ENCODE measurements at regions not wholly inside any gene's neighbourhood (a gene's known extent, or its start where the extent isn't known, plus 50 kb on each side); places are given as distances from the start of the nearest gene placed in this dataset.

GRCh38 chr3:147311716-147312115 lies 94.6 kb downstream of the ZIC4 start:
- Histone ChIP-seq H4K20me1 (ENCODE audit: insufficient read depth, low read length, poor library complexity, severe bottlenecking) (no peaks in the 10 kb centered on the region), H3K4me2 (ENCODE audit: low read depth, low read length, poor library complexity, severe bottlenecking) (no peak overlapping the region)
- TF ChIP-seq EZH2phosphoT487 (IDR thresholded peaks at IDR 0.05; ENCODE audit: borderline replicate concordance), result no peak
- no peak for TF ChIP-seq CTCF (conservative IDR thresholded peaks at IDR 0.05; ENCODE audit: low read length)

GRCh38 chr3:147305533-147306250 lies 100.7 kb downstream of the ZIC4 start:
- Histone ChIP-seq H3K4me2 (ENCODE audit: low read depth, low read length, poor library complexity, severe bottlenecking) (no peak overlapping the region), H3K36me3 (ENCODE audit: insufficient read depth, low read length) (no peaks in the 10 kb centered on the region), H3K4me3 (ENCODE audit: low read length, poor library complexity, severe bottlenecking) (no peak overlapping the region), H3K9me2 (replicated peaks; ENCODE audit: low read depth, low read length) (no peaks in the 10 kb centered on the region), H3K27me3 (ENCODE audit: insufficient read depth, low read length, poor library complexity, severe bottlenecking) (no peaks in the 10 kb centered on the region), H3K79me2 (ENCODE audit: insufficient read depth, low read length) (no peaks in the 10 kb centered on the region), H2AFZ (ENCODE audit: low read length) (no peak overlapping the region), H3K4me1 (ENCODE audit: insufficient read depth, low read length, poor library complexity, severe bottlenecking) (no peaks in the 10 kb centered on the region), H4K20me1 (ENCODE audit: insufficient read depth, low read length, poor library complexity, severe bottlenecking) (no peaks in the 10 kb centered on the region), H3F3A (ENCODE audit: low read depth) (no peaks in the 10 kb centered on the region), H3K9ac (ENCODE audit: low read depth, low read length, poor library complexity, severe bottlenecking) (no peak overlapping the region), H3K9me3 (ENCODE audit: insufficient read depth, low read depth, low read length) (no peaks in the 10 kb centered on the region)
- TF ChIP-seq CTCF (conservative IDR thresholded peaks at IDR 0.05; ENCODE audit: low read length) (no peak), EZH2phosphoT487 (IDR thresholded peaks at IDR 0.05; ENCODE audit: borderline replicate concordance) (no peak)

More at GRCh38 chr3:147311716-147312115, 94.6 kb downstream of the ZIC4 start:
- Histone ChIP-seq H3K9me3 (ENCODE audit: insufficient read depth, low read depth, low read length) (no peaks in the 10 kb centered on the region), H3K4me1 (ENCODE audit: insufficient read depth, low read length, poor library complexity, severe bottlenecking) (no peaks in the 10 kb centered on the region), H3K9ac (ENCODE audit: low read depth, low read length, poor library complexity, severe bottlenecking) (no peak overlapping the region), H3K4me3 (ENCODE audit: low read length, poor library complexity, severe bottlenecking) (no peak overlapping the region), H3K27me3 (ENCODE audit: insufficient read depth, low read length, poor library complexity, severe bottlenecking) (no peaks in the 10 kb centered on the region), H3K36me3 (ENCODE audit: insufficient read depth, low read length) (no peaks in the 10 kb centered on the region), H3K9me2 (replicated peaks; ENCODE audit: low read depth, low read length) (no peaks in the 10 kb centered on the region), H2AFZ (ENCODE audit: low read length) (no peak overlapping the region), H3K79me2 (ENCODE audit: insufficient read depth, low read length) (no peaks in the 10 kb centered on the region), H3F3A (ENCODE audit: low read depth) (no peaks in the 10 kb centered on the region)

- H3K9me3 ChIP-seq (ENCODE audit: insufficient read depth, low read depth, low read length), result no peaks in the 10 kb centered on the region
- no peaks in the 10 kb centered on the region for H3K36me3 ChIP-seq (ENCODE audit: insufficient read depth, low read length)
- no peak overlapping the region for H2AFZ ChIP-seq (ENCODE audit: low read length)
- H3K79me2 ChIP-seq (ENCODE audit: insufficient read depth, low read length), result no peaks in the 10 kb centered on the region
- no peaks in the 10 kb centered on the region for H4K20me1 ChIP-seq (ENCODE audit: insufficient read depth, low read length, poor library complexity, severe bottlenecking)
- no peaks in the 10 kb centered on the region for H3F3A ChIP-seq (ENCODE audit: low read depth)
- TF ChIP-seq CTCF (conservative IDR thresholded peaks at IDR 0.05; ENCODE audit: low read length) (no peak), EZH2phosphoT487 (IDR thresholded peaks at IDR 0.05; ENCODE audit: borderline replicate concordance) (no peak)
- no peak overlapping the region for H3K4me2 ChIP-seq (ENCODE audit: low read depth, low read length, poor library complexity, severe bottlenecking)
- H3K4me3 ChIP-seq (ENCODE audit: low read length, poor library complexity, severe bottlenecking), result no peak overlapping the region
- H3K9ac ChIP-seq (ENCODE audit: low read depth, low read length, poor library complexity, severe bottlenecking), result no peak overlapping the region
- no peaks in the 10 kb centered on the region for H3K9me2 ChIP-seq (replicated peaks; ENCODE audit: low read depth, low read length)
- no peaks in the 10 kb centered on the region for H3K27me3 ChIP-seq (ENCODE audit: insufficient read depth, low read length, poor library complexity, severe bottlenecking)
- H3K4me1 ChIP-seq (ENCODE audit: insufficient read depth, low read length, poor library complexity, severe bottlenecking), result no peaks in the 10 kb centered on the region
These were observed 101.6 kb downstream of the ZIC4 start for GRCh38 chr3:147304756-147305155.
